Forelimb muscle (tissue), 1 donor: ENCODE measurements at regions not wholly inside any gene's neighbourhood (a gene's known extent, or its start where the extent isn't known, plus 50 kb on each side); places are given as distances from the start of the nearest gene placed in this dataset.
A peak's percentile ranks its signal among the peaks of the same experiment; 100 is the strongest.
"Not testable (repeated sequence)": the region's sequence is repeated elsewhere in the genome, so short reads cannot be mapped to it uniquely, and the experiment has no call there.

Experiments used
- DNase-seq: peaks from one replicate; pipeline ENCODE4 v3.0.0-alpha.2; 2013; ENCODE audit warnings: low read depth

DNA sequence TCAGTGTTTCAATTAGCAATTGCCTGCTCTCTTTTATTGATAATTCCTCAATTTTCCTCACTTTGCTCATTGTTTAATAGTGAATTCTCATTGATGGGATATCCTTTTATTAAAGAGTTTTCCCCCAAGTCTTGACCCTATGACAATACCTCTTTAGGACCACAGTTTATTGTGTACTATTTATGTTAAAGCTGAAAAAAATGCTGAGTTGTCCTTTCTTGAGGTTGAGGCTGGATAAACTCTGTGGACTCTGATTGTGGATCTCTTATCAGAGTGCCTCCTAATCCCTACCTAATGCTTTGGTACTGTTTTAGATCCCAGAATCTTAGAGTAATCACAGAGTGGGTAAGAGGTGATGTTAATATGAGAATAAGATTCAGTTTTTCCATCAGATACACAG lies 416.3 kb upstream of the GBE1 start:
- no peak for DNase-seq

GRCh38 chr3:82165266-82165665 lies 403.8 kb upstream of the GBE1 start:
- DNase-seq, result no peak

- DNase-seq, result no peak
Observed at GRCh38 chr3:82163907-82164520, 402.6 kb upstream of the GBE1 start.

- no peak for DNase-seq
Observed at GRCh38 chr3:82157952-82158351, 396.5 kb upstream of the GBE1 start.

DNA sequence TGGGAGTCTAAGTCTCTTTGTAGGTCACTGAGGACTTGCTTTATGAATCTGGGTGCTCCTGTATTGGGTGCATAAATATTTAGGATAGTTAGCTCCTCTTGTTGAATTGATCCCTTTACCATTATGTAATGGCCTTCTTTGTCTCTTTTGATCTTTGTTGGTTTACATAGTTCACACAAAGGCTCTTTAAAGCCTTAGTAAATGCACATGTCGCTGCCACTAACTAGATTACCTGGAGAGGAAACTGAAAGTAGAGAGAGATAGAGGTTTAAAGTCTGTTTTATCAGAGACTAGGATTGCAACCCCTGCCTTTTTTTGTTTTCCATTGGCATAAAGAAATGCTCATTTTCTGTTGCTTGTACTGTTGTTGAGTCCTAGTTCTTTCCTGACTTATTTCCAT lies 392.4 kb upstream of the GBE1 start:
- not testable (repeated sequence) for DNase-seq

- DNase-seq, result no peak
Observed at GRCh38 chr3:82145742-82146141, 384.3 kb upstream of the GBE1 start.

DNA sequence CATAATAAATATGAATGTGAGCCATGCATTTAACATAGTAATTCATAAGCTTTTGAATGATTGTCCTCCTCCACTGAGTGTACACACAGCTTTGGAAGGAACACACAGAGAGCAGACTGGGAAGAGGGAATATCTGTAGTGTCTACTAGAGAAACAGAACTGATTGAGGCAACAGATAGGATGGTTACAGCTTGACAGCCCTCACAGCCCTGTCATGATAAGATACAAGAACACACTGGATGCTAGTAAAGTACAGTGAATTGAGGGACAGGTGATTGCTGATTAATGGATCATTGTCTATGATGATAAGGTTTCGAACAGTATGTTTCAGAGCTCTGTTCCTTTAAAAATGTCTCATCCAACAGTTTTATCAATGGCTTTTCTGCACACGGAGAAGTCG lies 383.4 kb upstream of the GBE1 start:
- DNase-seq, result no peak

- DNase-seq, result no peak
Observed at GRCh38 chr3:82143661-82144412, 382.4 kb upstream of the GBE1 start.

GRCh38 chr3:82141592-82141991 lies 380.1 kb upstream of the GBE1 start:
- DNase-seq, result no peak

DNA sequence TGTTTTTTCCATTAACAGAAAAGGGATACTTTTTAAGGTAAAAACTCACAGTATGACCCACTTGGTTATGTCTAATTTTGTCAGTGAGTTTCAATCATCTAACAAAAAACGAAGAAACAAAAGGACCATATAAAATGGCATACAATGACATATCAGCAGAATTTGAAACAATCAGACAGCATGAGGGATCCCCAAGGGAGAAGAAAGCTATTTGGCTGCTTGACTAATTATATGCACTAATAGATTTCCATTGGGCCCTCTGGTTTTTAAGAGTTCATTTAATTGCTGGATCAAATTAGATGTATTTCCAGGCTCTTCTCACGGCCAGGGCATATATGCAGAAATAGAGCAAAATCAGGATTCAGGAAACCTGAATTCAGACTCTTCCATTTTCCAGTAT lies 376.4 kb upstream of the GBE1 start:
- DNase-seq, result no peak

GRCh38 chr3:82137050-82137449 lies 375.6 kb upstream of the GBE1 start:
- DNase-seq, result no peak

DNA sequence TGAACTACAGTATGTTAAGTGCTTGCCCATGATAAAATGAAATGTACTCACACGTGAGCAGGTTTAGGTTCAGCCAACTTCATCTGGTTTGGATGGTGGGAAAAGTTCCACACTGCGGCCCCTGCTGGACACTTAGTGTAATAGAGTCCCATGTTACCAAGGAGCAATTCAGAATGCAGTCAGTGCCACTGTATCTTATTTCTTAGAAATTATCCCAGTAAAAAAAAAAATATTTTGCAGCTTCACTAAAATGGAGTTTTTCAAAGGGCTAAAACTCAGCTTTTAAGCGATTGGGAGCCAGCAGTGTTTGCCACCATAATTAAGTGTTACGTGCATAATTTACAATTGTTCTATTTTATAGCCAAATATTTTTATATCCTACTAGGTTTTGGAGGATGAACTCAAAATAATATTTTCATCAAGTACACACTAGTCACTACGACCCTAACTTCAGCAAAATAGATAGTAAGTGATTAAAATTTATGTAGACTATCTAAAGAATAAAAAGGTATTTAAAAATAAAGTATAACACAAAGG lies 371.7 kb upstream of the GBE1 start:
- DNase-seq, result peak; percentile 24

GRCh38 chr3:82132210-82133069 lies 371.0 kb upstream of the GBE1 start:
- DNase-seq, result no peak

DNA sequence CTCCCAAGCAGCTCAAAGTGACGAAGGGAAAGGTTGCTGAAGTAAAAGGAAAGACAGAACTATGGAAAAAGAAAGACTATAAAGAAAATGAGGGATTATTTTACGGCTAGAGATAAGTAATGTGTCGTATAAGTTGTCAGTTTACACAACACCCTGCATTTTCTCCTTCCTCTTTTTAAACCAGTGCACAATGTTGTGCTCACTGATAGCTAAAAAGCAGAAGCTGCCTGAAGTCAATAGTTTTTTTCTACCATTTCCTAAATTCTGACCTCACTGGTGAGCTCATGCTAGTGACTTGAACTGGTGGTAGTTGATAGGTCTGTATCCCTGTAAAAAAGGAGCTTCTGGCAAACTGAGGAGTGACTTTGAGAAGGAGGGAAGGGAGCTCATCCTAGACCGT lies 368.6 kb upstream of the GBE1 start:
- no peak for DNase-seq

GRCh38 chr3:82129221-82129801 lies 367.9 kb upstream of the GBE1 start:
- DNase-seq, result no peak

DNA sequence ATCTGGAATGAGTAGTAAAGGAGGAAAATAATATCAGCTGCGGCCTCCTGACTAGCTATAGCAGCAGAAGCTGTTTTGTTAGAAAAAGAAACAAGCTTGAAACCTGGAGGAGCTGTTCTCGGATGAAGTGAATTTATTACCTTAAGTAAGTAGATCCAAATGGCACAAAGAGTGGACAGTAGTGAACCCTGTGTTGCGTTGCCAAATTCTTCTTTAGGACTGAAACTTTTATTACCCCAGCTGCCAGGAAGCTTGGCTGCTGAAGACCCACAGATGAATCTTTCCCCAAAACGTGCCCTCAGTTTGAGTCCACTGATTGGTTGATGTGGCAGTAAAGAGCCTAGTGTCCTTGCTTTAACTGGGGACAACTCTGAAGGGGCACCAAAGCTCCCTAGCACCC lies 366.8 kb upstream of the GBE1 start:
- DNase-seq, result no peak

GRCh38 chr3:82122554-82123345 lies 361.3 kb upstream of the GBE1 start:
- no peak for DNase-seq

GRCh38 chr3:82114589-82114988 lies 353.1 kb upstream of the GBE1 start:
- no peak for DNase-seq

DNA sequence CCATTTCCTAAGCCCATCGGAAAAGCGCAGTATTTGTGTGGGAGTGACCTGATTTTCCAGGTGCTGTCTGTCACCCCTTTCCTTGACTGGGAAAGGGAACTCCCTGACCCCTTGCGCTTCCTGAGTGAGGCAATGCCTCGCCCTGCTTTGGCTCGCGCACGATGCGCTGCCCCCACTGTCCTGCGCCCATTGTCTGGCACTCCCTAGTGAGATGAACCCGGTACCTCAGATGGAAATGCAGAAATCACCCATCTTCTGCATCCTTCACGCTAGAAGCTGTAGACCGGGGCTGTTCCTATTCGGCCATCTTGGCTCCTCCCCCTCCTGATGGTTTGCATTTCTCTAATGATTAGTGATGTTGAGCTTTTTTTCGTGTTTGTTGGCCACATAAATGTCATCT lies 349.3 kb upstream of the GBE1 start:
- DNase-seq, result not testable (repeated sequence)

DNA sequence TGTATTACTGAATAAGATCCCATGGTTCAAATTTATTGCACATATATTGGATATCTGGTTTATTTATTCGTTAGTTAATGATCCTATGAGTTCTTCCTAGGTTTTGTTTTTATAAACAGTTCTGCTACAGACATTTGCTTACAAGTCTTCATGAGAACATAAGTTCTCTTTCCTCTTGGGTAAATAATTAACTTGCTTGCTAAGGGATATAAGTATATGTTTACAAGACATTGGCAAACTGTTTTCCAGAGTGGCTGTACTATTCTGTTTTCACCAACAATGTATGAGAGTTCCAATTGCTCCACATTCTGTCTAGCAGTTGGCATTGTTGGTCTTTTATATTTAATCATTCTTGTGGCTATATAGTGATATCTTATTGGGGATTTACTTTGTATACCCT lies 341.8 kb upstream of the GBE1 start:
- DNase-seq, result no peak

DNA sequence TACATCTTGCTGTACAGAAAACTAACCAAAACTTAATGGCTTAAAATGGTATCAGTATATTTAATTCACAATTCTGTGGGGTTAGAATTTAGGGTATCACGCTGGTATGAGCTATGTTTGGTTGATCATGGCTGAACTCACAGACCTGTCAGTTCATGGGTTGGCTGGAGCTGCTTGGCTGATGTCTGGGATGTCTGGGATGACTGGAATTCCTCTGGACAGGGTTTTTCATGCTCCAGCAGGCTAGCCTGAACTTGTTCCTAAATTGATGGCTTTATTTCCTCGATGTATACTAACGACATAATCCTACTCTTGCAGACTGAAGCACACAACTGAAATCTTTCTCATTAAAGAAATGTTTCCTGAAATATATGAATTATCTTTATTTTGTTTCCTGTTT lies 338.9 kb upstream of the GBE1 start:
- no peak for DNase-seq
